ENCODE measurements at regions not wholly inside any gene's neighbourhood (a gene's known extent, or its start where the extent isn't known, plus 50 kb on each side); places are given as distances from the start of the nearest gene placed in this dataset.

DNA sequence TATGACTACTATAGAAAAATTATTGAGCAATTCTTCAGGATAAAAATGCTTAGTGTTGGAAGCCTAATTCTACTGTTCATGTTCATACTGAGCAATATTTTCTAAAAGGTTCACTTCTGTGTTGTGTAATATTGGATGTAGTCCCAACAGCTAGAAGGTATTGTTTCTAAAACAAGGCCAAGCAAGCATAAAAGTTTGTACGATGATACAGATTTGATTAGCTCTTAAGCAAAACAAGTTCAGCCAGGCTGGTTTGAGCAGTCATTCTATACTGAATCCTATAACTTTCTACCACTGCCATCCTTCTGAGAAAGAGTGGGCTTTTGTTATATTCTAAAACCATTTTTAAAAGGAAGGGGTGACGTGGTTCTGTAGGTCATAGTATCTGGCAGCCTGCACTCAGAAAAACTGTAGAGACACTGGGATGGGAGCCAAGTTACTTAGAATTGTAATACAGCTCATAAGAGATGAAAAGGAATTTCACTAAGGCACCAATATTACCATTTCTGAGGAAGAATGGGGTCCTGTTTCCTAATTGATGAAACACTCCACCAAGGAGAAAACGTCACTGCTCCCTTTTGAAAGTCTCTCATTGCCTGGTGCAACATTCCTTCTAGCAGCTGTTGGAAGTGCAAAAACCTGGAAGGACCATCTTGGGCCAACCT, 275.0 kb upstream of the DACH1 start:
- TF ChIP-seq CTCF (IDR thresholded peaks at IDR 0.05; ENCODE audit: borderline replicate concordance, insufficient read depth, low read depth, low read length), result no peak
- H3K4me3 ChIP-seq (ENCODE audit: low read depth, low read length), result no peak overlapping the region

DNA sequence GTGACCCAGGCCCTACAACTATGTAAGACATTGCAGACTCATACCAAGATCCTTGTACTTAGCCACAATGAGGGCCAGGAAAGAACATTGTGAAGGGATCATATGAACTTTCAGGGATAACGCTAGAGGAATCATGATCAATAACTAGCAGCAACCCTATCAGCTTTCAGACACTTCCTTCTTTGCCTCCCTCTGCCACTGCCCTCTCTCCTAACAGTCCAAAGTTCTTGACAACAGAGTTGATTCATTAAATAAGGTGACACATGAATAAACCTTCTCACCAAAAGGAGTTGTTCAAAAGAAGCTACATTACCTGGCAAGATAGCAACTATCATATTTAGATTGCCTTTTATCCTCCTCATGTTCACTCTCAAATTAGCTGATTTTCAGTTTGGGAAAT, 272.2 kb upstream of the DACH1 start:
- H3K4me3 ChIP-seq (ENCODE audit: low read depth, low read length), result no peak overlapping the region
- TF ChIP-seq CTCF (IDR thresholded peaks at IDR 0.05; ENCODE audit: borderline replicate concordance, insufficient read depth, low read depth, low read length), result no peak

- TF ChIP-seq CTCF (IDR thresholded peaks at IDR 0.05; ENCODE audit: borderline replicate concordance, insufficient read depth, low read depth, low read length), result no peak
Observed at GRCh38 chr13:72132075-72132474, 265.1 kb upstream of the DACH1 start.

DNA sequence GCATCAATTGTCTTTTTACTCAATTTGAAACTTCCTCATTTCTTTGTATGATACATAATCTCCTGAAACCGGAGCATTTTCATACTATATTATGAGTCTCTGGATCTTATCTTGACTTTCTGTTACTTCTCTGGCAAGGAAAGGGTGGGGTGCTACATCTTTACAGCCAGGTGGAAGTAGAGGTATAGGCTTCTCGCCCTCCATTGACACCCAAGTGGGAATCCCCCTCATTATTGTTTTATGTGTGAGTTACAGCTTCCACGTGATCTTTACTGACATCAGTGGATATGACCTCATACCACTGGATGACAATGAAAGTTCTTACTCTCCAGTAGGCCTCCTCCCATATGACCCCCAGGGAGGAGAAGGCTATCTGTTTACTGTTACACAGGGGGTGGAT, 262.1 kb upstream of the DACH1 start:
- H3K4me3 ChIP-seq (ENCODE audit: low read depth, low read length), result no peak overlapping the region
- no peak for TF ChIP-seq CTCF (IDR thresholded peaks at IDR 0.05; ENCODE audit: borderline replicate concordance, insufficient read depth, low read depth, low read length)

More at GRCh38 chr13:72132075-72132474, 265.1 kb upstream of the DACH1 start:
- no peak overlapping the region for H3K4me3 ChIP-seq (ENCODE audit: low read depth, low read length)

GRCh38 chr13:72127031-72127430, 260.0 kb upstream of the DACH1 start:
- H3K4me3 ChIP-seq (ENCODE audit: low read depth, low read length), result no peak overlapping the region
- no peak for TF ChIP-seq CTCF (IDR thresholded peaks at IDR 0.05; ENCODE audit: borderline replicate concordance, insufficient read depth, low read depth, low read length)

GRCh38 chr13:72126424-72126823, 259.4 kb upstream of the DACH1 start:
- TF ChIP-seq CTCF (IDR thresholded peaks at IDR 0.05; ENCODE audit: borderline replicate concordance, insufficient read depth, low read depth, low read length), result no peak
- H3K4me3 ChIP-seq (ENCODE audit: low read depth, low read length), result no peak overlapping the region

DNA sequence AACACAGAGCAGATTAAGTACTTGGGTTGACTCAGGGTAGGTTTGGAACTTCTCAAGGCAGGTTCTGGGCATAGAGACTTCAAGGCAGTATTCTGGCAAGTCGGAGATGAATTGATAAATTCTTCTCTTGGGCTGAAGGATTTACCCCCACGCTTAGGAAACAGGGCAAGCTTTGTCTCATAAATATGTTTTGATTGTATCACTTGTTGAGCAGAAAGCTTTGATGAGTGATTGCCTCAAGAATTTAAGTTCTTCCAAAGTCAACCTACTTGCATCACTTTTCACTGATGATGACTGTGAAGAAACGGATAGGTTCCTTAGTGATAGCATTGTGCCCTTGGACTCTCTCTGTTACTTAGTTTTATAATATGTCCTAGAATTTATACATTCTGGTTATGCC, 258.6 kb upstream of the DACH1 start:
- H3K4me3 ChIP-seq (ENCODE audit: low read depth, low read length), result no peak overlapping the region
- TF ChIP-seq CTCF (IDR thresholded peaks at IDR 0.05; ENCODE audit: borderline replicate concordance, insufficient read depth, low read depth, low read length), result no peak

Measured in GM12875 (cell line).